Ovary (tissue), 7 donors: ENCODE measurements at regions not wholly inside any gene's neighbourhood (a gene's known extent, or its start where the extent isn't known, plus 50 kb on each side); places are given as distances from the start of the nearest gene placed in this dataset.

Source experiments
- DNase-seq, 5 donors: peaks; one replicate each; pipeline ENCODE4 v3.0.0-alpha.2; 2019 to 2020
- H3K27ac ChIP-seq, 2 donors: fragments of 200-600 bp; one replicate each; pipeline versions ENCODE4 v1.5.1 to v1.8.0; 2019 to 2022
- H3K27me3 ChIP-seq: fragments of 200-600 bp; one replicate; pipeline ENCODE4 v1.8.0; 2022
- H3K36me3 ChIP-seq: fragments of 200-600 bp; sonication (generic); one replicate; pipeline ENCODE4 v1.5.1; 2019
- H3K4me1 ChIP-seq: one replicate; pipeline ENCODE4 v1.8.1; 2013; ENCODE audit warnings: mild to moderate bottlenecking, moderate library complexity; ENCODE audit not compliant: insufficient read depth
- H3K4me3 ChIP-seq: fragments of 200-600 bp; sonication (generic); one replicate; pipeline ENCODE4 v1.5.1; 2017
- H3K9me3 ChIP-seq, 2 donors: fragments of 200-600 bp in 1 of 2; sonication (generic) in 1 of 2; one replicate each; pipeline versions ENCODE4 v1.5.1 to v1.8.1; 2013 to 2019; ENCODE audit warnings: mild to moderate bottlenecking in 1 of 2, moderate library complexity in 1 of 2
- EP300 ChIP-seq: sonication (generic); formaldehyde crosslinking; IDR thresholded peaks from one replicate; pipeline ENCODE4 v1.6.1; 2017; ENCODE audit warnings: antibody characterized with exemption
- POLR2A ChIP-seq: fragments of 450-650 bp; IDR thresholded peaks from one replicate; pipeline ENCODE4 v1.6.1; 2017; ENCODE audit warnings: antibody characterized with exemption, mild to moderate bottlenecking, moderate library complexity
- WGBS, 3 donors: extraction: QIAGEN DNeasy Blood & Tissue Kit in 1 of 3; methylation state at CpG; one replicate each; pipeline versions ENCODE4 v1.1.5 to v1.1.7; 2013 to 2017; 5-methylcytosine and 5-hydroxymethylcytosine counted together
- intact Hi-C, 4 donors: fragments of 100-400 bp; cut with DNase I; formaldehyde crosslinking; loops; one replicate each; pipeline versions ENCODE4 v1.11.0 to v1.15.1; 2022 to 2023
- TF ChIP-seq, protein P1 (sequence below), 3 donors: fragments of 450-650 bp in 2 of 3; fragments of 200-600 bp in 1 of 3; IDR thresholded peaks; one replicate each; pipeline versions ENCODE4 v1.5.1 to v1.8.0; 2016 to 2022; ENCODE audit warnings: antibody characterized with exemption in 3 of 3, mild to moderate bottlenecking in 1 of 3
- donor health status: DM: no; HTN: no; CAD: no; lungs with moderate emphysema.
- donor health status: DM: no; HTN: no; CAD: no.
- donor health status: Bipolar disorder and iron deficiency.
- donor health status: DM: no; HTN: no; CAD: no.
- donor health status: DM: yes; HTN: yes; CAD: no.

DNA sequence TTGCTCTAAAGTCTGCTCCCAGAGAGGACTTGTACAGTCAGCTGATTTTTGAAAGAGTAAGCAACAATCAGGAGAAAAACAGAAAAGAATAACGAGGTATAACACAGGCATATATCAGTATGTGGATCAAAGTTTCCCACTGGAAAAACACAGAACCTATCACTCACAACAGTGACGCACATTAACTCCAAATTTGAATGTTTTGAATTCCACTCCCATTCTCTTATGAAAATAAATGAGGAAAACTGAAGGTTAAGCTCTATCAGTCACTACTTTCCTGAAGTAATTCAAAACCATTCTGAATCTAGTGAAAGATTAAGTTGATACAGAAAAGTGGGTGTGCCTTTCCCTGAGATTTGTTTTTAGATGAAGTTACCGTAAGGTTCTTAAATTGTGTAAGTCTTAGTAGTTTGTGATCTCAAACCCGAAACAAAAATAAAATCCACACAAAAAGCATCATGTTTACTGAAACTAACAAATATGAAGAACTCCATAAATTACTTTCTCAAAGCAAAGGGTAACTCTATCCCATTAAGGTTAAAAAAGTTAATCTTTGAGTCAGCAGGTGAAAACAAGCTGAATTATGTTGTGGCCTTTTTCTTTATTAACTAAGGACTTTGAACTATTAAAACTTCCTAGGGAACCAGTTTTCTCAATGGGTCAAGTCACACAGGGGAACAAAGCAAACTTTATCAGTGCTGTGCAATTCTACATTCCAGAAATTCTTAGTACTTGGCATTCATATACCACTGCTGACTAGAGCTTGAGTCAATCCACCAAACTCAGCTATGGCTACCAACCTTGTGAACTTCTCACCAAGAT is 115.7 kb downstream of the OGFRL1 start:
- H3K9me3 ChIP-seq = no peaks in the 10 kb centered on the region
- no peak overlapping the region for H3K27ac ChIP-seq
- WGBS, 3 donors = 26 to 49% (median 29%) methylated on average over 4 of the region's 4 CpGs
- intact Hi-C loops = no loop called here
- TF ChIP-seq, protein P1, sequence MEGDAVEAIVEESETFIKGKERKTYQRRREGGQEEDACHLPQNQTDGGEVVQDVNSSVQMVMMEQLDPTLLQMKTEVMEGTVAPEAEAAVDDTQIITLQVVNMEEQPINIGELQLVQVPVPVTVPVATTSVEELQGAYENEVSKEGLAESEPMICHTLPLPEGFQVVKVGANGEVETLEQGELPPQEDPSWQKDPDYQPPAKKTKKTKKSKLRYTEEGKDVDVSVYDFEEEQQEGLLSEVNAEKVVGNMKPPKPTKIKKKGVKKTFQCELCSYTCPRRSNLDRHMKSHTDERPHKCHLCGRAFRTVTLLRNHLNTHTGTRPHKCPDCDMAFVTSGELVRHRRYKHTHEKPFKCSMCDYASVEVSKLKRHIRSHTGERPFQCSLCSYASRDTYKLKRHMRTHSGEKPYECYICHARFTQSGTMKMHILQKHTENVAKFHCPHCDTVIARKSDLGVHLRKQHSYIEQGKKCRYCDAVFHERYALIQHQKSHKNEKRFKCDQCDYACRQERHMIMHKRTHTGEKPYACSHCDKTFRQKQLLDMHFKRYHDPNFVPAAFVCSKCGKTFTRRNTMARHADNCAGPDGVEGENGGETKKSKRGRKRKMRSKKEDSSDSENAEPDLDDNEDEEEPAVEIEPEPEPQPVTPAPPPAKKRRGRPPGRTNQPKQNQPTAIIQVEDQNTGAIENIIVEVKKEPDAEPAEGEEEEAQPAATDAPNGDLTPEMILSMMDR (IDR thresholded peaks at IDR 0.05) = no peak
- no peak for TF ChIP-seq EP300
- no peak for TF ChIP-seq POLR2A
- no peaks in the 10 kb centered on the region for H3K27me3 ChIP-seq
- no peaks in the 10 kb centered on the region for H3K36me3 ChIP-seq
- no peak overlapping the region for H3K4me3 ChIP-seq
- no peak for DNase-seq
- H3K4me1 ChIP-seq = peaks cover 2% of the 10 kb centered on the region

GRCh38 chr6:71404967-71405278 is 116.3 kb downstream of the OGFRL1 start:
- intact Hi-C loops = no loop called here
- Histone ChIP-seq H3K27me3 (no peaks in the 10 kb centered on the region), H3K36me3 (no peaks in the 10 kb centered on the region), H3K9me3 (no peaks in the 10 kb centered on the region), H3K4me3 (no peak overlapping the region), H3K27ac (no peak overlapping the region), H3K4me1 (peaks cover 2% of the 10 kb centered on the region)
- TF ChIP-seq EP300 = no peak
- TF ChIP-seq, protein P1 (IDR thresholded peaks at IDR 0.05) = no peak
- no peak for TF ChIP-seq POLR2A
- WGBS, 3 donors = 19 to 53% (median 30%) methylated on average over 1 of the region's 1 CpG
- DNase-seq = no peak

- no peaks in the 10 kb centered on the region for H3K9me3 ChIP-seq
- no peaks in the 10 kb centered on the region for H3K27me3 ChIP-seq
- intact Hi-C loops = no loop called here
- TF ChIP-seq POLR2A = no peak
- no peak for TF ChIP-seq EP300
- TF ChIP-seq, protein P1 (IDR thresholded peaks at IDR 0.05) = no peak
- H3K27ac ChIP-seq = no peak overlapping the region
- DNase-seq = no peak
- H3K36me3 ChIP-seq = no peaks in the 10 kb centered on the region
- peaks cover 2% of the 10 kb centered on the region for H3K4me1 ChIP-seq
- WGBS, 3 donors = 63 to 76% (median 68%) methylated on average over 1 of the region's 1 CpG
- H3K4me3 ChIP-seq = no peak overlapping the region
These were observed 116.8 kb downstream of the OGFRL1 start for GRCh38 chr6:71405416-71405815.

DNA sequence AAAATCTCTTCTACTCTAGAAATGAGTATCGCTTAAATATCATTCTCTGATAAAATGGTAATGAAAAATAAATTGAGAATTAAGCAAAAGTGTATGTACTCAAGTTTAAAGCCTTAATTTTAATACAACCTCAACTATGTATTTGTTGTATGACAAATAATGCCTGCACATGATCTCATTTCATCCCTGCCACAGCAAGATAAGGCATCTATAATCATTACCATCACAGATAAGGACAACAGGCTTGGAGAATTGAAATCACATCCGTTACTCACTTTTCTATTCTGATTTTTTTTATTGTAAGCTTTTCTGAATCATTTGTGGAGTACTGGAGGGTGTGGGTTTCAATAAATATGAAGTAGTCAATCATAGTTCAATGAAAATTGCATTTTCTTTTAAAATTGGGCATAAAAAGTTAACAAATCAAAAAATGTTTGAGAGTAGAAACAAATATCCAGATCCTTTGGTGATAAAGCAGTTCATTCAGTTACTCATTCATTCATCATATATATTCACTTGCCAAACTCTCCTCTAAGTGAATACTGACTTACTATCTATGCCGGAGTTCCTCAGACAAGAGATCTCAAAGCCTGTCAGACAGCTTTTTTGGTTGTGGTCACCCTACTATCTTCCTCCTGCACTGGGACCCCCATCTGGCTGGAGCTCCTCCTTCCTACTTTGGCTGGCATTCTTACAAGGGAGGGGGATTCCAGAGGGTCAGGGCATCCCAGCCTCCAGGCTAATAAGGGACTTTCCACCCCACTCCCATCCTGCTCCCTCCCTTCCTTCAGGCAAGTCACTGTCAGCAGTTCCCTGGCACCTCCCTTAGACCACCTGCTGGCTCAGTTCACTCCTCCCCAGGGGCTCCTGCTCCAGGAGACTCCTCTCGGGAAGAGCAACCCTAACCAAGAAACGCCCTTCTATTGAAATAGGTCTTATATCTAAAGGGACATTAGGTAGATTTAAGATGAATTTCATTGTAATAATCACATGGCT is 118.6 kb downstream of the OGFRL1 start:
- no peaks in the 10 kb centered on the region for H3K9me3 ChIP-seq
- no peaks in the 10 kb centered on the region for H3K27me3 ChIP-seq
- 86 to 90% (median 88%) methylated on average over 5 of the region's 5 CpGs for WGBS, 3 donors
- TF ChIP-seq EP300 (no peak), POLR2A (no peak)
- TF ChIP-seq, protein P1 (IDR thresholded peaks at IDR 0.05) = no peak
- peaks cover 4% of the 10 kb centered on the region for H3K4me1 ChIP-seq
- H3K27ac ChIP-seq = no peak overlapping the region
- no peak overlapping the region for H3K4me3 ChIP-seq
- DNase-seq = no peak
- intact Hi-C loops = no loop called here
- no peaks in the 10 kb centered on the region for H3K36me3 ChIP-seq
